ENCODE measurements at regions not wholly inside any gene's neighbourhood (a gene's known extent, or its start where the extent isn't known, plus 50 kb on each side); places are given as distances from the start of the nearest gene placed in this dataset.

DNA sequence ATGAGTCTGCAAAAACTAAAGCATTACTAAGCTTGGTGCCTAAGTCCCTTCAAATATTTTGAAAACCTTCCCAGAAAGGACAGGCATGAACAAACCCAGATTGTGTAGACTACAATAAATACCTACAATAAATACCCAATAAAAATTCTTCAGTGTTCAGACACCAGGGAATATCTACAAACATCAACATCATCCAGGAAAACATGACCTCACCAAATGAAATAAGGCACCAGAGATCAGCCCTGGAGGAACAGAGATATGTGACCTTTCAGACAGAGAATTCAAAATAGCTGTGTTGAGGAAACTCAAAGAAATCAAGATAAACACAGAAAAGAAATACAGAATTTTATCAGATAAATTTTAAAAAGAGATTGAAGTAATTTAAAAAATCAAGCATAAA lies 57.8 kb upstream of the NLRP2B start:
- H2AFZ ChIP-seq (ENCODE audit: low read depth) = no peak overlapping the region
- H3K4me3 ChIP-seq (ENCODE audit: low read depth in 2 of 2, low read length in 1 of 2) = no peak overlapping the region
- no peak for TF ChIP-seq RAD21 (IDR thresholded peaks at IDR 0.05; ENCODE audit: low read length)
- TF ChIP-seq GATA2 (CRISPR knock-in tag; IDR thresholded peaks at IDR 0.05) = no peak
- TF ChIP-seq, protein P1, sequence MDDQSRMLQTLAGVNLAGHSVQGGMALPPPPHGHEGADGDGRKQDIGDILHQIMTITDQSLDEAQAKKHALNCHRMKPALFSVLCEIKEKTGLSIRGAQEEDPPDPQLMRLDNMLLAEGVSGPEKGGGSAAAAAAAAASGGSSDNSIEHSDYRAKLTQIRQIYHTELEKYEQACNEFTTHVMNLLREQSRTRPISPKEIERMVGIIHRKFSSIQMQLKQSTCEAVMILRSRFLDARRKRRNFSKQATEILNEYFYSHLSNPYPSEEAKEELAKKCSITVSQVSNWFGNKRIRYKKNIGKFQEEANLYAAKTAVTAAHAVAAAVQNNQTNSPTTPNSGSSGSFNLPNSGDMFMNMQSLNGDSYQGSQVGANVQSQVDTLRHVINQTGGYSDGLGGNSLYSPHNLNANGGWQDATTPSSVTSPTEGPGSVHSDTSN (IDR thresholded peaks at IDR 0.05) = no peak
- no peaks in the 10 kb centered on the region for H3K79me2 ChIP-seq (ENCODE audit: insufficient read depth)
- H3K4me1 ChIP-seq (ENCODE audit: control insufficient read depth in 1 of 2, insufficient read depth in 2 of 2, low read depth in 1 of 2, low read length in 1 of 2) = no peaks in the 10 kb centered on the region
- no peaks in the 10 kb centered on the region for H3K27me3 ChIP-seq (ENCODE audit: insufficient read depth)
- no peaks in the 10 kb centered on the region for H3K36me3 ChIP-seq (replicated peaks in 1 of 2; ENCODE audit: control insufficient read depth in 1 of 2, insufficient read depth in 2 of 2, low read length in 1 of 2)
- CTCF ChIA-PET = no interaction called here
- no peak overlapping the region for H3K9ac ChIP-seq
- no peak overlapping the region for H3K27ac ChIP-seq (ENCODE audit: low read depth in 2 of 2, low read length in 1 of 2)
- H3K9me2 ChIP-seq = no peaks in the 10 kb centered on the region
- H4K20me1 ChIP-seq (ENCODE audit: insufficient read depth) = no peaks in the 10 kb centered on the region
- POLR2A ChIA-PET = no interaction called here
- no peak overlapping the region for H3K4me2 ChIP-seq
- no peaks in the 10 kb centered on the region for H3F3A ChIP-seq (replicated peaks; ENCODE audit: insufficient read depth)
- DNase-seq = no peak
- H3K9me3 ChIP-seq = no peaks in the 10 kb centered on the region
